ENCODE measurements at regions not wholly inside any gene's neighbourhood (a gene's known extent, or its start where the extent isn't known, plus 50 kb on each side); places are given as distances from the start of the nearest gene placed in this dataset.
"Not testable (repeated sequence)": the region's sequence is repeated elsewhere in the genome, so short reads cannot be mapped to it uniquely, and the experiment has no call there.

DNA sequence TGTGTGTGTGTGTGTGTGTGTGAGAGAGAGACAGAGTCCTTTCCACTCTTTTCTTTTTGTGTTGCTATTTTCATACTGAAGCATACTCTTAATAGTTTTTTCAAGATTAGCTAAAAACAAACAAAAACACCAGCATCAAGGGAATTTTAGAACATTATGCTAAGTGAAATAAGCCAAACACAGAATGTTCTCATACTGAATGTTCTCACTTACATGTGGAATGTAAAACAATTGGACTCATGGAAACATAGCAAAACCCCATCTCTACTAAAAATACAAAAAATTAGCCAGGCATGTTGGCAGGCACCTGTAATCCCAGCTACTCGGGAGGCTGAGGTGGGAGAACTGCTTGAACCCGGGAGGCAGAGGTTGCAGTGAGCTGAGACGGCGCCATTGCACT lies 193.4 kb downstream of the XPNPEP1 start:
- not testable (repeated sequence) for TF ChIP-seq ZNF621 (tag by site-specific recombination; IDR thresholded peaks at IDR 0.05); ZNF202 (tag by site-specific recombination; IDR thresholded peaks at IDR 0.05; ENCODE audit: borderline replicate concordance)
- TF ChIP-seq, protein P1, sequence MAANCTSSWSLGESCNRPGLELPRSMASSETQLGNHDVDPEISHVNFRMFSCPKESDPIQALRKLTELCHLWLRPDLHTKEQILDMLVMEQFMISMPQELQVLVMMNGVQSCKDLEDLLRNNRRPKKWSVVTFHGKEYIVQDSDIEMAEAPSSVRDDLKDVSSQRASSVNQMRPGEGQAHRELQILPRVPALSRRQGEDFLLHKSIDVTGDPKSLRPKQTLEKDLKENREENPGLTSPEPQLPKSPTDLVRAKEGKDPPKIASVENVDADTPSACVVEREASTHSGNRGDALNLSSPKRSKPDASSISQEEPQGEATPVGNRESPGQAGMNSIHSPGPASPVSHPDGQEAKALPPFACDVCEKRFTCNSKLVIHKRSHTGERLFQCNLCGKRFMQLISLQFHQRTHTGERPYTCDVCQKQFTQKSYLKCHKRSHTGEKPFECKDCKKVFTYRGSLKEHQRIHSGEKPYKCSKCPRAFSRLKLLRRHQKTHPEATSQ (tag by site-specific recombination; IDR thresholded peaks at IDR 0.05): not testable (repeated sequence)
